Activated CD8-positive, alpha-beta T cell treated with anti-CD3 and anti-CD28 coated beads for 36 hours (primary cell): ENCODE measurements at regions not wholly inside any gene's neighbourhood (a gene's known extent, or its start where the extent isn't known, plus 50 kb on each side); places are given as distances from the start of the nearest gene placed in this dataset.

Experiments used
- ATAC-seq: fragments of 200-7000 bp; cut with Tn5 transposase; one replicate; pipeline ENCODE4 v1.10.0; 2021; ENCODE audit warnings: mild to moderate bottlenecking, moderate library complexity
- CTCF ChIA-PET: fragments of 350-600 bp; sonication (Branson Sonifier 250); formaldehyde crosslinking; loops from one replicate; lab custom pipeline; 2021; ENCODE audit warnings: antibody characterized with exemption; lab: Charles Lee
- POLR2A ChIA-PET: fragments of 350-600 bp; sonication (Branson Sonifier 250); formaldehyde crosslinking; loops from one replicate; lab custom pipeline; 2021; ENCODE audit warnings: antibody characterized with exemption; lab: Charles Lee
- DNase-seq: peaks from one replicate; pipeline ENCODE4 v3.0.0-alpha.2; 2020
- H3K27ac Mint-ChIP-seq: one replicate; pipeline ENCODE4 v1.8.0; 2021; ENCODE audit warnings: mild to moderate bottlenecking, mixed read lengths
- H3K27me3 Mint-ChIP-seq: one replicate; pipeline ENCODE4 v1.8.0; 2021; ENCODE audit warnings: mixed read lengths
- H3K36me3 Mint-ChIP-seq: one replicate; pipeline ENCODE4 v1.8.0; 2021; ENCODE audit warnings: low read depth, mixed read lengths
- H3K4me1 Mint-ChIP-seq: one replicate; pipeline ENCODE4 v1.8.0; 2021; ENCODE audit warnings: low read depth, mixed read lengths
- H3K4me3 Mint-ChIP-seq: one replicate; pipeline ENCODE4 v1.8.0; 2021; ENCODE audit warnings: mild to moderate bottlenecking, moderate library complexity, mixed read lengths
- H3K9me3 Mint-ChIP-seq: one replicate; pipeline ENCODE4 v1.8.0; 2021; ENCODE audit warnings: mixed read lengths
- CTCF ChIP-seq: fragments of 200-600 bp; IDR thresholded peaks from one replicate; pipeline ENCODE4 v1.8.0; 2022; ENCODE audit warnings: antibody characterized with exemption, mild to moderate bottlenecking
- intact Hi-C: fragments of 100-400 bp; cut with micrococcal nuclease; formaldehyde crosslinking; loops from one replicate; pipeline ENCODE4 v1.10.0; 2022

- no peak for TF ChIP-seq CTCF
- no peak for ATAC-seq
- no peak overlapping the region for H3K27ac Mint-ChIP-seq
- ChIA-PET POLR2A (interaction anchor here (0.6 kb wide), 1 partner anchor 364 kb away, joined by 5 read pairs; no protein-coding TSS in a partner anchor), CTCF (interaction anchor here (1.2 kb wide), 1 partner anchor 9 kb away, joined by 3 read pairs; no protein-coding TSS in a partner anchor)
- peaks cover 4% of the 10 kb centered on the region for H3K27me3 Mint-ChIP-seq
- H3K36me3 Mint-ChIP-seq: no peaks in the 10 kb centered on the region
- H3K9me3 Mint-ChIP-seq: no peaks in the 10 kb centered on the region
- H3K4me3 Mint-ChIP-seq: no peak overlapping the region
- DNase-seq: no peak
- H3K4me1 Mint-ChIP-seq: no peaks in the 10 kb centered on the region
- intact Hi-C loops: no loop called here
Measured at GRCh38 chr15:62248277-62248984, 83.3 kb upstream of the C2CD4B start.

- intact Hi-C loops: no loop called here
- H3K4me3 Mint-ChIP-seq: no peak overlapping the region
- H3K36me3 Mint-ChIP-seq: no peaks in the 10 kb centered on the region
- TF ChIP-seq CTCF: no peak
- no peaks in the 10 kb centered on the region for H3K4me1 Mint-ChIP-seq
- ChIA-PET POLR2A (no interaction called here), CTCF (no interaction called here)
- ATAC-seq (no peak), DNase-seq (no peak)
- peaks cover 8% of the 10 kb centered on the region for H3K27me3 Mint-ChIP-seq
- no peak overlapping the region for H3K27ac Mint-ChIP-seq
- no peaks in the 10 kb centered on the region for H3K9me3 Mint-ChIP-seq
Measured at GRCh38 chr15:62249501-62249900, 84.4 kb upstream of the C2CD4B start.

GRCh38 chr15:62250186-62250585 is 85.1 kb upstream of the C2CD4B start:
- H3K27me3 Mint-ChIP-seq: peaks cover 8% of the 10 kb centered on the region
- TF ChIP-seq CTCF: no peak
- ATAC-seq: no peak
- no peaks in the 10 kb centered on the region for H3K36me3 Mint-ChIP-seq
- H3K4me1 Mint-ChIP-seq: no peaks in the 10 kb centered on the region
- ChIA-PET CTCF (no interaction called here), POLR2A (no interaction called here)
- no peak for DNase-seq
- H3K27ac Mint-ChIP-seq: no peak overlapping the region
- intact Hi-C loops: no loop called here
- no peaks in the 10 kb centered on the region for H3K9me3 Mint-ChIP-seq
- H3K4me3 Mint-ChIP-seq: no peak overlapping the region

- DNase-seq (no peak), ATAC-seq (no peak)
- Mint-ChIP-seq H3K4me1 (no peaks in the 10 kb centered on the region), H3K27ac (no peak overlapping the region), H3K4me3 (no peak overlapping the region), H3K36me3 (no peaks in the 10 kb centered on the region), H3K27me3 (peaks cover 10% of the 10 kb centered on the region), H3K9me3 (no peaks in the 10 kb centered on the region)
- intact Hi-C loops: no loop called here
- CTCF ChIA-PET: no interaction called here
- POLR2A ChIA-PET: no interaction called here
- no peak for TF ChIP-seq CTCF
Measured at GRCh38 chr15:62250978-62251377, 85.9 kb upstream of the C2CD4B start.

GRCh38 chr15:62253294-62253693 is 88.2 kb upstream of the C2CD4B start:
- no peaks in the 10 kb centered on the region for H3K4me1 Mint-ChIP-seq
- DNase-seq: no peak
- H3K27me3 Mint-ChIP-seq: peaks cover 10% of the 10 kb centered on the region
- no peak overlapping the region for H3K27ac Mint-ChIP-seq
- CTCF ChIA-PET: interaction anchor here (0.7 to 2.3 kb wide), 11 partner anchors 8 to 170 kb away, joined by 3 to 10 read pairs (median 7); no protein-coding TSS in a partner anchor
- no peaks in the 10 kb centered on the region for H3K36me3 Mint-ChIP-seq
- ATAC-seq: no peak
- TF ChIP-seq CTCF: no peak
- H3K4me3 Mint-ChIP-seq: no peak overlapping the region
- POLR2A ChIA-PET: no interaction called here
- intact Hi-C loops: no loop called here
- no peaks in the 10 kb centered on the region for H3K9me3 Mint-ChIP-seq
